A549 (cell line): ENCODE measurements at regions not wholly inside any gene's neighbourhood (a gene's known extent, or its start where the extent isn't known, plus 50 kb on each side); places are given as distances from the start of the nearest gene placed in this dataset.

Experiments used
- ATAC-seq, 2 experiments: fragments of 200-7000 bp in 1 of 2; fragments of >200 bp in 1 of 2; cut with Nextera tagmentation in 1 of 2; cut with Tn5 transposase in 1 of 2; 3 replicates each; pipeline versions ENCODE4 v1.8.0 to v1.9.1; 2018 to 2020; ENCODE audit warnings: mild to moderate bottlenecking in 1 of 2, moderate library complexity in 1 of 2
- CTCF ChIA-PET: fragments of 300-600 bp; sonication (Branson Sonifier 250); formaldehyde crosslinking; extraction: SDS; loops from one replicate; lab custom pipeline; 2021; ENCODE audit warnings: antibody characterized with exemption, inconsistent platforms; lab: Yijun Ruan, JAX
- POLR2A ChIA-PET: fragments of 350-600 bp; formaldehyde crosslinking; extraction: SDS; loops from one replicate; lab custom pipeline; 2021; ENCODE audit warnings: antibody characterized with exemption, inconsistent platforms; lab: Yijun Ruan, JAX
- DNase-seq, 2 experiments: peaks; one replicate each; pipeline versions ENCODE4 v3.0.0 to v3.0.0-alpha.2; 2011 to 2016; ENCODE audit warnings: low read depth in 1 of 2, low spot score in 1 of 2
- FAIRE-seq: peaks from 2 replicates; lab custom pipeline; 2011; peaks lifted over from hg19 to GRCh38; lab: Jason Lieb, UNC
- H3K27ac ChIP-seq, 2 experiments: fragments of >200 bp; sonication (Bioruptor Twin); formaldehyde crosslinking; 3 replicates each; pipeline ENCODE4 v1.5.1; 2016 to 2017
- H3K4me1 ChIP-seq: fragments of >200 bp; sonication (Bioruptor Twin); formaldehyde crosslinking; 3 replicates; pipeline ENCODE4 v1.6.1; 2016
- H3K4me2 ChIP-seq: fragments of >200 bp; sonication (Bioruptor Twin); formaldehyde crosslinking; 3 replicates; pipeline ENCODE4 v1.6.1; 2016
- H3K4me3 ChIP-seq: fragments of >200 bp; sonication (Bioruptor Twin); formaldehyde crosslinking; 3 replicates; pipeline ENCODE4 v1.5.1; 2016
- H3K9me3 ChIP-seq: fragments of >200 bp; sonication (Bioruptor Twin); formaldehyde crosslinking; 3 replicates; pipeline ENCODE4 v1.6.1; 2016
- BHLHE40 ChIP-seq: IDR thresholded peaks from 2 replicates; pipeline ENCODE4 v1.6.1; 2012; ENCODE audit warnings: low read depth, low read length, inconsistent platforms
- CBX2 ChIP-seq: fragments of 200-600 bp; sonication (generic); IDR thresholded peaks from 2 replicates; pipeline ENCODE4 v1.6.1; 2016; ENCODE audit warnings: low read depth, mild to moderate bottlenecking, borderline replicate concordance
- CHD4 ChIP-seq: fragments of 200-600 bp; sonication (generic); IDR thresholded peaks from 2 replicates; pipeline ENCODE4 v1.6.1; 2016; ENCODE audit warnings: antibody characterized with exemption, mild to moderate bottlenecking, borderline replicate concordance
- CTCF ChIP-seq: fragments of >200 bp; sonication (Bioruptor Twin); formaldehyde crosslinking; IDR thresholded peaks from 3 replicates; pipeline ENCODE4 v1.5.1; 2016
- EHF ChIP-seq: fragments of 250-450 bp; sonication (Bioruptor Pico); IDR thresholded peaks from 2 replicates; pipeline ENCODE4 v1.5.0; 2020; ENCODE audit warnings: mild to moderate bottlenecking
- EHMT2 ChIP-seq: fragments of 200-600 bp; sonication (generic); IDR thresholded peaks from 2 replicates; pipeline ENCODE4 v1.6.1; 2016; ENCODE audit warnings: antibody characterized with exemption, low read depth, mild to moderate bottlenecking, moderate library complexity
- ELK1 ChIP-seq: fragments of 150-350 bp; IDR thresholded peaks from 2 replicates; pipeline ENCODE4 v1.6.1; 2014; ENCODE audit warnings: low read depth, mild to moderate bottlenecking, low read length
- FOSB ChIP-seq: fragments of 250-450 bp; sonication (Bioruptor Pico); IDR thresholded peaks from 2 replicates; pipeline ENCODE4 v1.5.0; 2020; ENCODE audit warnings: mild to moderate bottlenecking, moderate library complexity
- HOXB13 ChIP-seq: fragments of 250-450 bp; sonication (Bioruptor Pico); IDR thresholded peaks from 2 replicates; pipeline ENCODE4 v1.5.0; 2020; ENCODE audit warnings: low read depth, mild to moderate bottlenecking, moderate library complexity
- HOXB5 ChIP-seq: fragments of 250-450 bp; sonication (Bioruptor Pico); IDR thresholded peaks from 2 replicates; pipeline ENCODE4 v1.5.0; 2020; ENCODE audit warnings: mild to moderate bottlenecking, moderate library complexity
- JUNB ChIP-seq: fragments of >200 bp; sonication (Bioruptor Twin); formaldehyde crosslinking; IDR thresholded peaks from 2 replicates; pipeline ENCODE4 v1.6.1; 2016
- MAZ ChIP-seq: fragments of 150-350 bp; IDR thresholded peaks from 2 replicates; pipeline ENCODE4 v1.6.1; 2014; ENCODE audit warnings: antibody characterized with exemption, low read depth, low read length, borderline replicate concordance
- NFE2L2 ChIP-seq: fragments of 150-350 bp; conservative IDR thresholded peaks from 2 replicates; pipeline ENCODE4 v1.6.1; 2014; ENCODE audit warnings: low read length
- RAD21 ChIP-seq, 2 experiments: fragments of >200 bp in 1 of 2; sonication (Bioruptor Twin) in 1 of 2; formaldehyde crosslinking in 1 of 2; IDR thresholded peaks in 1 of 2; conservative IDR thresholded peaks in 1 of 2; 2 replicates in 1 of 2; 3 replicates in 1 of 2; pipeline ENCODE4 v1.6.1; 2012 to 2018; ENCODE audit warnings: inconsistent platforms in 1 of 2
- RCOR1 ChIP-seq: fragments of 150-350 bp; IDR thresholded peaks from 2 replicates; pipeline ENCODE4 v1.6.1; 2014; ENCODE audit warnings: antibody characterized with exemption, low read length, low read depth
- SMC3 ChIP-seq: fragments of >200 bp; sonication (Bioruptor Twin); formaldehyde crosslinking; IDR thresholded peaks from 3 replicates; pipeline ENCODE4 v1.6.1; 2018; ENCODE audit warnings: inconsistent platforms
- TP53 ChIP-seq: fragments of 250-450 bp; sonication (Bioruptor Pico); IDR thresholded peaks from 2 replicates; pipeline ENCODE4 v1.5.0; 2021; ENCODE audit warnings: mild to moderate bottlenecking, moderate library complexity
- ZSCAN20 ChIP-seq: fragments of 250-450 bp; sonication (Bioruptor Pico); IDR thresholded peaks from 2 replicates; pipeline ENCODE4 v1.8.0; 2022; ENCODE audit warnings: mild to moderate bottlenecking, moderate library complexity
- WGBS: methylation state at CpG from one replicate; pipeline ENCODE4 v1.1.6; 2017; ENCODE audit errors: missing lambda C conversion rate; 5-methylcytosine and 5-hydroxymethylcytosine counted together
- TF ChIP-seq, protein P1 (sequence below): fragments of >200 bp; sonication (Bioruptor Twin); formaldehyde crosslinking; IDR thresholded peaks from 3 replicates; pipeline ENCODE4 v1.6.1; 2016

DNA sequence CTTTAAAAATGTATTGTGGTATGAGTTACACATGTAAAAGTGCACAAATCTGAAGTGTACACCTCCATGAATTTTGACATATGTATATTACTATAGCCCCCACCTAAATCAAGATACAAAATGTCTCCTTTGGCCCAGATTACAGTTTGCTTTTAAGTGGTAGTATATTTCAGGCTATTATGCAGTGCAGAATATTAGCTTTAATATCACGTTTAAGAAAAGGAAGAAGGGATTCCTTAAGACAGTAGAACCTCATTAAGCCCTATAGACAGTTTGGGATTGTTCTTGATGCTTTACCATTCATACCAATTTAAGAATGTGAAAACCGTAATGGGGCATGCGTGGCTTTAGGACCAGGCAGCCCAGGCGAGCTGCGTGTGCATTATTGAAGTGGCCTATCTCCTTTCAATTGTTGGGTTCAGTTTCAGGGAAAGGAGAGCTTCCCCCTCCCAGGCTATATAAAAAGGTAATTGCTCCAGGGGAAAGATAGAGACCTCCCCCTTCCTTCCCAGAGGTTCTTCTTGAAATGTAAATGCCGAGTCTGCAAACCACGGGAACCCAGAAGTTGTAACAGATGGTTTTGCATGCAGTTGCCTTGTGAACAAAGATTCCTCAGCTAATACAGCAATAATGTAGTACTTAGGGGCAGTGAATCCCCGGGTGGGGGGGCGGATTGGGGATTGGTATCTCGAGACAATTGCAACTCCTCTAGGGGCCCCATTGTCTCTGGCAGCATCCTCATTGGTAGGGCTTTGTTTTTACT lies 106.1 kb downstream of the UCHL1 start:
- WGBS = 14% methylated on average over 10 of the region's 10 CpGs
- no peak for ATAC-seq
- Histone ChIP-seq H3K27ac (peak overlapping the region; percentile 96 to 99), H3K4me3 (peak overlapping the region; percentile 85), H3K4me2 (peak overlapping the region; percentile 94), H3K9me3 (no peaks in the 10 kb centered on the region), H3K4me1 (peaks cover 57% of the 10 kb centered on the region)
- ChIA-PET CTCF (interaction anchor here (1.6 kb wide), 1 partner anchor 298 kb away, joined by 5 read pairs; no protein-coding TSS in a partner anchor), POLR2A (no interaction called here)
- FAIRE-seq = no peak
- TF ChIP-seq MAZ (no peak), RAD21 (conservative IDR thresholded peaks at IDR 0.05 in 1 of 2, IDR thresholded peaks at IDR 0.05 in 1 of 2) (no peak), NFE2L2 (no peak), ZSCAN20 (CRISPR knock-in tag) (no peak), ELK1 (no peak), RCOR1 (no peak), TP53 (CRISPR knock-in tag) (no peak), FOSB (no peak), EHMT2 (no peak), CHD4 (no peak), CBX2 (no peak), BHLHE40 (no peak), HOXB13 (no peak), JUNB (no peak), CTCF (no peak), HOXB5 (CRISPR knock-in tag) (no peak)
- TF ChIP-seq, protein P1, sequence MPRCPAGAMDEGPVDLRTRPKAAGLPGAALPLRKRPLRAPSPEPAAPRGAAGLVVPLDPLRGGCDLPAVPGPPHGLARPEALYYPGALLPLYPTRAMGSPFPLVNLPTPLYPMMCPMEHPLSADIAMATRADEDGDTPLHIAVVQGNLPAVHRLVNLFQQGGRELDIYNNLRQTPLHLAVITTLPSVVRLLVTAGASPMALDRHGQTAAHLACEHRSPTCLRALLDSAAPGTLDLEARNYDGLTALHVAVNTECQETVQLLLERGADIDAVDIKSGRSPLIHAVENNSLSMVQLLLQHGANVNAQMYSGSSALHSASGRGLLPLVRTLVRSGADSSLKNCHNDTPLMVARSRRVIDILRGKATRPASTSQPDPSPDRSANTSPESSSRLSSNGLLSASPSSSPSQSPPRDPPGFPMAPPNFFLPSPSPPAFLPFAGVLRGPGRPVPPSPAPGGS = no peak
- no peak for DNase-seq

GRCh38 chr4:41363384-41363981 lies 106.8 kb downstream of the UCHL1 start:
- H3K4me2 ChIP-seq = peak overlapping the region; percentile 94
- peaks cover 55% of the 10 kb centered on the region for H3K4me1 ChIP-seq
- 5% methylated on average over 9 of the region's 9 CpGs for WGBS
- ATAC-seq (no peak), DNase-seq (peak in 1 of 2 experiments; percentile 39), FAIRE-seq (no peak)
- peak overlapping the region; percentile 85 for H3K4me3 ChIP-seq
- CTCF ChIA-PET = interaction anchor here (0.9 kb wide), 1 partner anchor 80 kb away, joined by 3 read pairs; no protein-coding TSS in a partner anchor
- no peaks in the 10 kb centered on the region for H3K9me3 ChIP-seq
- TF ChIP-seq EHF (CRISPR knock-in tag) (no peak), RAD21 (conservative IDR thresholded peaks at IDR 0.05 in 1 of 2, IDR thresholded peaks at IDR 0.05 in 1 of 2) (no peak), SMC3 (no peak)
- POLR2A ChIA-PET = interaction anchor here (0.6 kb wide), 1 partner anchor 43 kb away, joined by 3 read pairs; no protein-coding TSS in a partner anchor
- peak overlapping the region; percentile 96 to 99 for H3K27ac ChIP-seq
